GM12801 (cell line): ENCODE measurements at regions not wholly inside any gene's neighbourhood (a gene's known extent, or its start where the extent isn't known, plus 50 kb on each side); places are given as distances from the start of the nearest gene placed in this dataset.

Experiments used
- TF ChIP-seq, protein P1 (sequence below): IDR thresholded peaks from one replicate; pipeline ENCODE4 v1.5.1; 2011; ENCODE audit warnings: control low read depth; ENCODE audit not compliant: insufficient read length; ENCODE audit errors: extremely low read depth

- TF ChIP-seq, protein P1, sequence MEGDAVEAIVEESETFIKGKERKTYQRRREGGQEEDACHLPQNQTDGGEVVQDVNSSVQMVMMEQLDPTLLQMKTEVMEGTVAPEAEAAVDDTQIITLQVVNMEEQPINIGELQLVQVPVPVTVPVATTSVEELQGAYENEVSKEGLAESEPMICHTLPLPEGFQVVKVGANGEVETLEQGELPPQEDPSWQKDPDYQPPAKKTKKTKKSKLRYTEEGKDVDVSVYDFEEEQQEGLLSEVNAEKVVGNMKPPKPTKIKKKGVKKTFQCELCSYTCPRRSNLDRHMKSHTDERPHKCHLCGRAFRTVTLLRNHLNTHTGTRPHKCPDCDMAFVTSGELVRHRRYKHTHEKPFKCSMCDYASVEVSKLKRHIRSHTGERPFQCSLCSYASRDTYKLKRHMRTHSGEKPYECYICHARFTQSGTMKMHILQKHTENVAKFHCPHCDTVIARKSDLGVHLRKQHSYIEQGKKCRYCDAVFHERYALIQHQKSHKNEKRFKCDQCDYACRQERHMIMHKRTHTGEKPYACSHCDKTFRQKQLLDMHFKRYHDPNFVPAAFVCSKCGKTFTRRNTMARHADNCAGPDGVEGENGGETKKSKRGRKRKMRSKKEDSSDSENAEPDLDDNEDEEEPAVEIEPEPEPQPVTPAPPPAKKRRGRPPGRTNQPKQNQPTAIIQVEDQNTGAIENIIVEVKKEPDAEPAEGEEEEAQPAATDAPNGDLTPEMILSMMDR, result no peak
Measured at GRCh38 chr7:96441436-96442084, 119.7 kb upstream of the SLC25A13 start.

DNA sequence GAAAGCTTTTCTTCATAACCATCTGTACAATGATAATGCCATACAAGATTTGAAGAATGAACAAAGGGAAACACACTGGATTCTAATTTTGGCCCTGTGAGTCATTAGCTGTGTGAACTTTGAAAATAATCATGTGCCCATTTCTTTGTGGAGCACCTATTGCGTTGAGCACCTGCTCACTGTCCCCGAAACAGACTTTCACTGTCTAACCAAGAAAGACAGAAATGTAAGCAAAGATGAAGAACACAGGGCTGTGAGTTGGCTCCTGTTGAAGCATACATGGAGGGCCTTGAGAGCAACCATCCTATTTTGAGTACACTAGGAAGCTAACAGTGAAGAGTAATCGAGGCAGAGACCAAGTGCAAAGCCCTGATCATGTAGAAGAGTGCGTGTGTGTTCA lies 118.4 kb upstream of the SLC25A13 start:
- TF ChIP-seq, protein P1, result no peak

DNA sequence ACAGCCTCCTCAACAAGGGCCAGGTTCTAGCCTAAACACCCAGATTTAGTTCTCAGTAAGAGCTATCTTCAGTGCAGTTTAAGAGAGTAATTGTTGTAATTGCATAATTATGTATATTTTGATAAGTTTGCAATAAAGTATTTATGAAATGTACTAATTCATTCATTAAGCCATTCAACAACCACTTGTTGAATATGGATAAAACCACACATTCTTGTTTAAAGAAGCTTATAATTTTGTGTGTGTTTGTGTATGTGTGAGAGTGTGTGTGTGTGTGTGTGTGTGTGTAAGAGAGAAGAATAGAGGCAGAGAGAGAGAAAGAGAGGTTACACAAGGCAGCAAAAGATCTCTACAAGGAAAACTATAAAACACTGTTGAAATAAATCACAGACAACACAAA lies 115.0 kb upstream of the SLC25A13 start:
- TF ChIP-seq, protein P1, result no peak

DNA sequence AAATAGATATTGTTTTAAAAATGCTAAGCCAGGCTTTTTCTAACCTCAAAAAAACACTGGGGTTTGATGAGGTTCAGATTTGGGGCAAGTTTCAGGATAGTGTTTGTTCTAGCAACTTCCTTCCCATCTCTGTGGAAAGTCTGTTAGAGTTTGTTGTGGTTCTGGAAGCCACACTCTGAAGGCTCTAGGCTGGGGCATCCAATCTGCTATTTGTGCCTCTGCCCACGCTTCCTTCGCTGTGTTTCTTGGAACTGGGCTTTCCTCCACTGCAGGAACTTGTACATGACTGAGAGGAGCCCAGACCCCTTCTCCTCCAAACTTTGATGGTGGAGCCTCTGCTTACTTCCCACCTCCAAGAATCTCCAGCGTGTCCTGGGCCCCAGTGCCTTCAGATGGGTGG lies 108.5 kb upstream of the SLC25A13 start:
- TF ChIP-seq, protein P1, result no peak

- TF ChIP-seq, protein P1, result no peak
Measured at GRCh38 chr7:96427143-96427542, 105.2 kb upstream of the SLC25A13 start.

GRCh38 chr7:96426685-96427084 lies 104.8 kb upstream of the SLC25A13 start:
- TF ChIP-seq, protein P1, result no peak

GRCh38 chr7:96426027-96426426 lies 104.1 kb upstream of the SLC25A13 start:
- TF ChIP-seq, protein P1, result no peak
